GM23338 (cell line): ENCODE measurements at regions not wholly inside any gene's neighbourhood (a gene's known extent, or its start where the extent isn't known, plus 50 kb on each side); places are given as distances from the start of the nearest gene placed in this dataset.

Source experiments
- CREB1 ChIP-seq: fragments of 250-450 bp; sonication (Bioruptor Pico); IDR thresholded peaks from 2 replicates; pipeline ENCODE4 v1.5.0; 2020; ENCODE audit warnings: low read depth, mild to moderate bottlenecking, moderate library complexity
- ETS1 ChIP-seq: IDR thresholded peaks from 2 replicates; pipeline ENCODE4 v1.6.1; 2016; ENCODE audit warnings: antibody characterized with exemption
- EZH2 ChIP-seq: fragments of 200-600 bp; sonication (generic); IDR thresholded peaks from one replicate; pipeline ENCODE4 v1.8.0; 2017; ENCODE audit warnings: antibody characterized with exemption, mild to moderate bottlenecking, low read depth; ENCODE audit not compliant: unreplicated experiment
- EZH2phosphoT487 ChIP-seq: fragments of 200-600 bp; sonication (generic); IDR thresholded peaks from one replicate; pipeline ENCODE4 v1.8.1; 2018; ENCODE audit warnings: antibody characterized with exemption; ENCODE audit not compliant: unreplicated experiment
- JUNB ChIP-seq: IDR thresholded peaks from one replicate; pipeline ENCODE4 v1.6.1; 2016; ENCODE audit warnings: antibody characterized with exemption; ENCODE audit not compliant: unreplicated experiment
- NANOG ChIP-seq: IDR thresholded peaks from 2 replicates; pipeline ENCODE4 v1.6.1; 2016; ENCODE audit warnings: antibody characterized with exemption, borderline replicate concordance
- POLR2AphosphoS5 ChIP-seq: IDR thresholded peaks from 2 replicates; pipeline ENCODE4 v1.6.1; 2016; ENCODE audit warnings: antibody characterized with exemption, low read depth
- STAT1 ChIP-seq: IDR thresholded peaks from one replicate; pipeline ENCODE4 v1.6.1; 2016; ENCODE audit warnings: antibody characterized with exemption; ENCODE audit not compliant: unreplicated experiment
- ZNF114 ChIP-seq: fragments of 250-450 bp; sonication (Bioruptor Pico); IDR thresholded peaks from 2 replicates; pipeline ENCODE4 v1.5.0; 2020; ENCODE audit warnings: mild to moderate bottlenecking, moderate library complexity
- ZNF331 ChIP-seq: fragments of 250-450 bp; sonication (Bioruptor Pico); IDR thresholded peaks from 2 replicates; pipeline ENCODE4 v1.5.0; 2020; ENCODE audit warnings: low read depth, mild to moderate bottlenecking, moderate library complexity
- ZNF462 ChIP-seq: fragments of 250-450 bp; sonication (Bioruptor Pico); IDR thresholded peaks from 2 replicates; pipeline ENCODE4 v1.5.0; 2020; ENCODE audit warnings: mild to moderate bottlenecking, moderate library complexity
- TF ChIP-seq, protein P1 (sequence below), 2 experiments: fragments of 200-600 bp in 1 of 2; sonication (generic) in 1 of 2; conservative IDR thresholded peaks; 2 replicates each; pipeline versions ENCODE4 v1.5.1 to v1.6.1; 2016 to 2017; ENCODE audit warnings: antibody characterized with exemption in 2 of 2, low read depth in 2 of 2, mild to moderate bottlenecking in 2 of 2, moderate library complexity in 1 of 2
- TF ChIP-seq, protein P2 (sequence below): IDR thresholded peaks from one replicate; pipeline ENCODE4 v1.6.1; 2018; ENCODE audit warnings: antibody characterized with exemption; ENCODE audit not compliant: unreplicated experiment

DNA sequence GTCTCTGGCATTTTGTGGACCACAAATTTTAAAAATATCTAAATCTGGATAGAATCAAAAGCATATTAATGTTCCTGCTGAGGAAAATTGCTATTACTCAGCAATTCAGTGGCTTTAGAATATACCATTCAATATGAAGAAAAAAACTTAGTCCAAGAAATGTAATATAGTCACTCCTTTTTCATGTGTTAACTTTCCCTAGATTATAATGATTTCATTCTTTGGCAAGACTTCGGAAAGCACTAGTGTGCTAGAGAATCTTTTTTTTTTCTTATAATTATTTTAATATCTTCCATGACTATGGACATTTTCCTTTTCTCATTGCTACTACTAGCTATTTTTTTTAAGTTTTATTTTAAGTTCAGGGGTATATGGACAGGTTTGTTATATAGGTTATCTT lies 102.4 kb upstream of the FAM174A start:
- TF ChIP-seq, protein P1, sequence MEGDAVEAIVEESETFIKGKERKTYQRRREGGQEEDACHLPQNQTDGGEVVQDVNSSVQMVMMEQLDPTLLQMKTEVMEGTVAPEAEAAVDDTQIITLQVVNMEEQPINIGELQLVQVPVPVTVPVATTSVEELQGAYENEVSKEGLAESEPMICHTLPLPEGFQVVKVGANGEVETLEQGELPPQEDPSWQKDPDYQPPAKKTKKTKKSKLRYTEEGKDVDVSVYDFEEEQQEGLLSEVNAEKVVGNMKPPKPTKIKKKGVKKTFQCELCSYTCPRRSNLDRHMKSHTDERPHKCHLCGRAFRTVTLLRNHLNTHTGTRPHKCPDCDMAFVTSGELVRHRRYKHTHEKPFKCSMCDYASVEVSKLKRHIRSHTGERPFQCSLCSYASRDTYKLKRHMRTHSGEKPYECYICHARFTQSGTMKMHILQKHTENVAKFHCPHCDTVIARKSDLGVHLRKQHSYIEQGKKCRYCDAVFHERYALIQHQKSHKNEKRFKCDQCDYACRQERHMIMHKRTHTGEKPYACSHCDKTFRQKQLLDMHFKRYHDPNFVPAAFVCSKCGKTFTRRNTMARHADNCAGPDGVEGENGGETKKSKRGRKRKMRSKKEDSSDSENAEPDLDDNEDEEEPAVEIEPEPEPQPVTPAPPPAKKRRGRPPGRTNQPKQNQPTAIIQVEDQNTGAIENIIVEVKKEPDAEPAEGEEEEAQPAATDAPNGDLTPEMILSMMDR (conservative IDR thresholded peaks at IDR 0.05; ENCODE audit: low read depth in 2 of 2) = no peak
- TF ChIP-seq POLR2AphosphoS5 (no peak), CREB1 (CRISPR knock-in tag) (no peak), EZH2 (no peak), EZH2phosphoT487 (no peak), ZNF462 (CRISPR knock-in tag) (no peak), ETS1 (no peak), NANOG (no peak), JUNB (no peak), ZNF114 (CRISPR knock-in tag) (no peak), ZNF331 (CRISPR knock-in tag) (no peak), STAT1 (no peak)
- TF ChIP-seq, protein P2, sequence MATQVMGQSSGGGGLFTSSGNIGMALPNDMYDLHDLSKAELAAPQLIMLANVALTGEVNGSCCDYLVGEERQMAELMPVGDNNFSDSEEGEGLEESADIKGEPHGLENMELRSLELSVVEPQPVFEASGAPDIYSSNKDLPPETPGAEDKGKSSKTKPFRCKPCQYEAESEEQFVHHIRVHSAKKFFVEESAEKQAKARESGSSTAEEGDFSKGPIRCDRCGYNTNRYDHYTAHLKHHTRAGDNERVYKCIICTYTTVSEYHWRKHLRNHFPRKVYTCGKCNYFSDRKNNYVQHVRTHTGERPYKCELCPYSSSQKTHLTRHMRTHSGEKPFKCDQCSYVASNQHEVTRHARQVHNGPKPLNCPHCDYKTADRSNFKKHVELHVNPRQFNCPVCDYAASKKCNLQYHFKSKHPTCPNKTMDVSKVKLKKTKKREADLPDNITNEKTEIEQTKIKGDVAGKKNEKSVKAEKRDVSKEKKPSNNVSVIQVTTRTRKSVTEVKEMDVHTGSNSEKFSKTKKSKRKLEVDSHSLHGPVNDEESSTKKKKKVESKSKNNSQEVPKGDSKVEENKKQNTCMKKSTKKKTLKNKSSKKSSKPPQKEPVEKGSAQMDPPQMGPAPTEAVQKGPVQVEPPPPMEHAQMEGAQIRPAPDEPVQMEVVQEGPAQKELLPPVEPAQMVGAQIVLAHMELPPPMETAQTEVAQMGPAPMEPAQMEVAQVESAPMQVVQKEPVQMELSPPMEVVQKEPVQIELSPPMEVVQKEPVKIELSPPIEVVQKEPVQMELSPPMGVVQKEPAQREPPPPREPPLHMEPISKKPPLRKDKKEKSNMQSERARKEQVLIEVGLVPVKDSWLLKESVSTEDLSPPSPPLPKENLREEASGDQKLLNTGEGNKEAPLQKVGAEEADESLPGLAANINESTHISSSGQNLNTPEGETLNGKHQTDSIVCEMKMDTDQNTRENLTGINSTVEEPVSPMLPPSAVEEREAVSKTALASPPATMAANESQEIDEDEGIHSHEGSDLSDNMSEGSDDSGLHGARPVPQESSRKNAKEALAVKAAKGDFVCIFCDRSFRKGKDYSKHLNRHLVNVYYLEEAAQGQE = no peak
